GM18505 (cell line): ENCODE measurements at regions not wholly inside any gene's neighbourhood (a gene's known extent, or its start where the extent isn't known, plus 50 kb on each side); places are given as distances from the start of the nearest gene placed in this dataset.
"Not testable (repeated sequence)": the region's sequence is repeated elsewhere in the genome, so short reads cannot be mapped to it uniquely, and the experiment has no call there.

Source experiments
- ATAC-seq: cut with Tn5 transposase; IDR thresholded peaks from one replicate; pipeline ENCODE4 v1.9.1; 2021; ENCODE audit not compliant: unreplicated experiment
- POLR2A ChIP-seq: IDR thresholded peaks from 4 replicates; pipeline ENCODE4 v1.6.1; 2011; ENCODE audit warnings: borderline replicate concordance; ENCODE audit not compliant: insufficient read depth, insufficient read length; ENCODE audit errors: extremely low read depth

- no peak for TF ChIP-seq POLR2A
- ATAC-seq: no peak
Observed at GRCh38 chr4:132479543-132479942, 669.6 kb upstream of the PCDH10 start.

- TF ChIP-seq POLR2A: no peak
- no peak for ATAC-seq
Observed at GRCh38 chr4:132488555-132488954, 660.5 kb upstream of the PCDH10 start.

- no peak for ATAC-seq
- no peak for TF ChIP-seq POLR2A
Observed at GRCh38 chr4:132493476-132493875, 655.6 kb upstream of the PCDH10 start.

GRCh38 chr4:132495267-132495812, 653.8 kb upstream of the PCDH10 start:
- ATAC-seq: not testable (repeated sequence)

- no peak for TF ChIP-seq POLR2A
- ATAC-seq: no peak
Observed at GRCh38 chr4:132498215-132498614, 650.9 kb upstream of the PCDH10 start.

GRCh38 chr4:132502096-132502552, 647.0 kb upstream of the PCDH10 start:
- no peak for ATAC-seq
- no peak for TF ChIP-seq POLR2A

GRCh38 chr4:132504438-132504837, 644.7 kb upstream of the PCDH10 start:
- no peak for ATAC-seq
- no peak for TF ChIP-seq POLR2A

GRCh38 chr4:132506568-132506967, 642.5 kb upstream of the PCDH10 start:
- TF ChIP-seq POLR2A: no peak
- ATAC-seq: no peak

GRCh38 chr4:132513491-132513890, 635.6 kb upstream of the PCDH10 start:
- no peak for TF ChIP-seq POLR2A
- ATAC-seq: no peak

GRCh38 chr4:132526652-132527051, 622.4 kb upstream of the PCDH10 start:
- no peak for TF ChIP-seq POLR2A
- ATAC-seq: no peak

- TF ChIP-seq POLR2A: no peak
Observed at GRCh38 chr4:132527817-132528216, 621.3 kb upstream of the PCDH10 start.

GRCh38 chr4:132530861-132531260, 618.2 kb upstream of the PCDH10 start:
- TF ChIP-seq POLR2A: no peak
- ATAC-seq: no peak

More at GRCh38 chr4:132527817-132528216, 621.3 kb upstream of the PCDH10 start:
- no peak for ATAC-seq

- no peak for TF ChIP-seq POLR2A
- no peak for ATAC-seq
Observed at GRCh38 chr4:132540268-132540667, 608.8 kb upstream of the PCDH10 start.

- ATAC-seq: no peak
- TF ChIP-seq POLR2A: no peak
Observed at GRCh38 chr4:132540797-132541196, 608.3 kb upstream of the PCDH10 start.

- TF ChIP-seq POLR2A: no peak
- ATAC-seq: no peak
Observed at GRCh38 chr4:132542228-132542627, 606.9 kb upstream of the PCDH10 start.
